ENCODE measurements at regions not wholly inside any gene's neighbourhood (a gene's known extent, or its start where the extent isn't known, plus 50 kb on each side); places are given as distances from the start of the nearest gene placed in this dataset.

DNA sequence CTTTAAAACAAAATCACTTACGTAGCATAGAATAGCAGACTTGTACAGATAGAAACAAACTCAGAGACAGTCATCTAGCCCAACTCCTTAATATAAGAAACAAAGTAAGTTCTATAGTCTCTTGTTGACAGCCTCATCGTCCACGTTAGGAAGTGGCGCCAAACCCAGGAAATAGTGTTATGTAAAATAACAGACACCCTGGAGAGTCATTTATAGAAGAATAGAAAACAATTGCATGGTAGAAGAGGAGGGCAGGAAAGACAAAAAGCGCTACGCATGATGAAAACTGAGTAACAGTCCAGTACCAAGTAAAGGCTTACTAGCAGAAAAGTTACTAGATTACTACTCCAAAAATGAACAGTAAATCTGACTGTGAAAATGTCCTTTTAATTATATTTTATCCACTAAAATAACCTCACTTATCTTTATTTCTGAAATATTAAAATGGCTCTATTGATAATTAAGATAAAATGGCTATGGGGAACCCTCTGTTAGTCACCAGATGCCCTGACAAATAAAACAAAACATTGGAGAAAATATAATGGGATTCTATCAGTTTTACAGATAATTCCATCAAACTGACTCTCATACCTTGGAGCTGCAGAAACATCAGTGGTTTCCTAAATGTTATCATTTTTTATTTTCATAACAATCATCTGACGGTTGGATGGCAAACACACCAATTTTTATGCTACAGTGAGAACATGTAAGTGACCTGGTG is 434.0 kb upstream of the C9orf72 start:
- no peak for TF ChIP-seq POLR2A (IDR thresholded peaks at IDR 0.05)
- TF ChIP-seq, protein P1, sequence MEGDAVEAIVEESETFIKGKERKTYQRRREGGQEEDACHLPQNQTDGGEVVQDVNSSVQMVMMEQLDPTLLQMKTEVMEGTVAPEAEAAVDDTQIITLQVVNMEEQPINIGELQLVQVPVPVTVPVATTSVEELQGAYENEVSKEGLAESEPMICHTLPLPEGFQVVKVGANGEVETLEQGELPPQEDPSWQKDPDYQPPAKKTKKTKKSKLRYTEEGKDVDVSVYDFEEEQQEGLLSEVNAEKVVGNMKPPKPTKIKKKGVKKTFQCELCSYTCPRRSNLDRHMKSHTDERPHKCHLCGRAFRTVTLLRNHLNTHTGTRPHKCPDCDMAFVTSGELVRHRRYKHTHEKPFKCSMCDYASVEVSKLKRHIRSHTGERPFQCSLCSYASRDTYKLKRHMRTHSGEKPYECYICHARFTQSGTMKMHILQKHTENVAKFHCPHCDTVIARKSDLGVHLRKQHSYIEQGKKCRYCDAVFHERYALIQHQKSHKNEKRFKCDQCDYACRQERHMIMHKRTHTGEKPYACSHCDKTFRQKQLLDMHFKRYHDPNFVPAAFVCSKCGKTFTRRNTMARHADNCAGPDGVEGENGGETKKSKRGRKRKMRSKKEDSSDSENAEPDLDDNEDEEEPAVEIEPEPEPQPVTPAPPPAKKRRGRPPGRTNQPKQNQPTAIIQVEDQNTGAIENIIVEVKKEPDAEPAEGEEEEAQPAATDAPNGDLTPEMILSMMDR (IDR thresholded peaks at IDR 0.05) = no peak

All from thyroid gland (tissue), 4 donors.